Transverse colon (tissue), 4 donors: ENCODE measurements at regions not wholly inside any gene's neighbourhood (a gene's known extent, or its start where the extent isn't known, plus 50 kb on each side); places are given as distances from the start of the nearest gene placed in this dataset.

Experiments used
- DNase-seq: peaks from one replicate; pipeline ENCODE4 v3.0.0-alpha.2; 2019
- H3K27ac ChIP-seq, 4 donors: fragments of 200-600 bp; sonication (generic); 2 replicates each; pipeline ENCODE4 v1.5.1; 2016 to 2018; ENCODE audit warnings: inconsistent platforms in 4 of 4
- H3K27me3 ChIP-seq: fragments of 200-600 bp; sonication (generic); 2 replicates; pipeline ENCODE4 v1.5.1; 2017; ENCODE audit warnings: inconsistent platforms
- H3K36me3 ChIP-seq, 4 donors: fragments of 200-600 bp; sonication (generic); 2 replicates each; pipeline ENCODE4 v1.5.1; 2017 to 2019; ENCODE audit warnings: inconsistent platforms in 4 of 4
- H3K4me1 ChIP-seq, 4 donors: fragments of 200-600 bp; sonication (generic); 2 replicates each; pipeline ENCODE4 v1.5.1; 2017 to 2020; ENCODE audit warnings: inconsistent platforms in 4 of 4
- H3K4me3 ChIP-seq, 4 donors: fragments of 200-600 bp; sonication (generic); 1 replicate in 1 of 4; 2 replicates in 3 of 4; pipeline versions ENCODE4 v1.5.1 to v1.6.1; 2017 to 2019; ENCODE audit warnings: inconsistent platforms in 4 of 4
- H3K9me3 ChIP-seq, 2 donors: fragments of 200-600 bp; sonication (generic); 2 replicates each; pipeline ENCODE4 v1.5.1; 2017 to 2019; ENCODE audit warnings: inconsistent platforms in 2 of 2
- CTCF ChIP-seq, 5 experiments: fragments of 200-600 bp in 3 of 5; fragments of 450-650 bp in 2 of 5; sonication (generic) in 3 of 5; IDR thresholded peaks; 1 replicate in 2 of 5; 2 replicates in 3 of 5; pipeline ENCODE4 v1.5.1; 2016 to 2017; ENCODE audit warnings: antibody characterized with exemption in 5 of 5, inconsistent platforms in 3 of 5, mild to moderate bottlenecking in 2 of 5, moderate library complexity in 1 of 5
- EP300 ChIP-seq: sonication (generic); formaldehyde crosslinking; IDR thresholded peaks from one replicate; pipeline ENCODE4 v1.6.1; 2017; ENCODE audit warnings: antibody characterized with exemption, low read depth
- POLR2A ChIP-seq: fragments of 450-650 bp; IDR thresholded peaks from one replicate; pipeline ENCODE4 v1.6.1; 2016; ENCODE audit warnings: antibody characterized with exemption, mild to moderate bottlenecking, moderate library complexity
- POLR2AphosphoS5 ChIP-seq, 3 donors: sonication (generic); formaldehyde crosslinking; IDR thresholded peaks; one replicate each; pipeline ENCODE4 v1.6.1; 2016; ENCODE audit warnings: antibody characterized with exemption in 3 of 3
- WGBS, 2 donors: methylation state at CpG; one replicate each; pipeline ENCODE4 v1.1.5; 2018; ENCODE audit warnings: low coverage in 1 of 2; 5-methylcytosine and 5-hydroxymethylcytosine counted together
- in situ Hi-C, 4 donors: fragments of 200-750 bp; cut with MboI; loops; one replicate each; pipeline versions ENCODE4 v1.15.0 to v1.15.1; 2017; ENCODE audit warnings: low sequenced_read_pairs in 3 of 4, low pct_ligation_motif_present in 1 of 4, low pct_unique_long_range_greater_than_20kb in 1 of 4
- intact Hi-C: fragments of 100-400 bp; cut with DNase I; formaldehyde crosslinking; loops from one replicate; pipeline ENCODE4 v1.15.1; 2023; ENCODE audit warnings: low total_unique reads

- Histone ChIP-seq H3K36me3 (no peaks in the 10 kb centered on the region), H3K27me3 (peaks cover 19% of the 10 kb centered on the region), H3K9me3 (no peaks in the 10 kb centered on the region), H3K27ac (no peak overlapping the region), H3K4me3 (no peak overlapping the region), H3K4me1 (no peaks in the 10 kb centered on the region)
- TF ChIP-seq CTCF (IDR thresholded peaks at IDR 0.05) (no peak), POLR2A (no peak)
- intact Hi-C loops, result no loop called here
- DNase-seq, result no peak
- WGBS, 2 donors, result 85 to 86% methylated on average over 8 to 25 of the region's 25 CpGs
- in situ Hi-C loops, result no loop called here
These were observed 271.6 kb downstream of the C16orf95 start for GRCh38 chr16:87045466-87046216.

DNA sequence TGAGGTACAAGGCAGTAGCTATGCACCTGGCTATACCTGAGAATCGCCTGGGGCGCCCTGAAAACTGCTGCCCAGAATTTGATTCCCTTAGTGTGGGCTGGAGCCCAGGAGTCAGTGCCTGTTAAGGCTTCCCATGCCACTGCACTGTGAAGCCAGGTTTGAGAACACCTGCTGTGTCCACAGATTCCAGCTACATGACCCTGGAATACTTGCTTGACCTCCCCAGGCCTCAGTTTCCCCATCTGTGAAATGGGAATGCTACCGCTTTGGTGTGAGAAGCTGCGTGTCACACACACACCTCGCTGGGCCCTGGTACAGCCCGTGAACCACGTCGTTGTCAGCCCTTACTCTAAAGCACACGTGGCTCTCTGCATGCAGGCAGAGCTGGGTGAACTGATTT, 271.0 kb downstream of the C16orf95 start:
- intact Hi-C loops (no loop called here), in situ Hi-C loops (no loop called here)
- no peaks in the 10 kb centered on the region for H3K36me3 ChIP-seq
- no peak overlapping the region for H3K4me3 ChIP-seq
- H3K9me3 ChIP-seq, result no peaks in the 10 kb centered on the region
- no peaks in the 10 kb centered on the region for H3K4me1 ChIP-seq
- H3K27ac ChIP-seq, result no peak overlapping the region
- peaks cover 19% of the 10 kb centered on the region for H3K27me3 ChIP-seq
- TF ChIP-seq POLR2AphosphoS5 (IDR thresholded peaks at IDR 0.05), result no peak
- TF ChIP-seq POLR2A, result no peak
- TF ChIP-seq CTCF (IDR thresholded peaks at IDR 0.05), result no peak
- no peak for TF ChIP-seq EP300
- DNase-seq, result no peak
- 91% methylated on average over 9 of the region's 9 CpGs; no CpG with 5 or more reads in 1 of the 2 donors for WGBS, 2 donors

DNA sequence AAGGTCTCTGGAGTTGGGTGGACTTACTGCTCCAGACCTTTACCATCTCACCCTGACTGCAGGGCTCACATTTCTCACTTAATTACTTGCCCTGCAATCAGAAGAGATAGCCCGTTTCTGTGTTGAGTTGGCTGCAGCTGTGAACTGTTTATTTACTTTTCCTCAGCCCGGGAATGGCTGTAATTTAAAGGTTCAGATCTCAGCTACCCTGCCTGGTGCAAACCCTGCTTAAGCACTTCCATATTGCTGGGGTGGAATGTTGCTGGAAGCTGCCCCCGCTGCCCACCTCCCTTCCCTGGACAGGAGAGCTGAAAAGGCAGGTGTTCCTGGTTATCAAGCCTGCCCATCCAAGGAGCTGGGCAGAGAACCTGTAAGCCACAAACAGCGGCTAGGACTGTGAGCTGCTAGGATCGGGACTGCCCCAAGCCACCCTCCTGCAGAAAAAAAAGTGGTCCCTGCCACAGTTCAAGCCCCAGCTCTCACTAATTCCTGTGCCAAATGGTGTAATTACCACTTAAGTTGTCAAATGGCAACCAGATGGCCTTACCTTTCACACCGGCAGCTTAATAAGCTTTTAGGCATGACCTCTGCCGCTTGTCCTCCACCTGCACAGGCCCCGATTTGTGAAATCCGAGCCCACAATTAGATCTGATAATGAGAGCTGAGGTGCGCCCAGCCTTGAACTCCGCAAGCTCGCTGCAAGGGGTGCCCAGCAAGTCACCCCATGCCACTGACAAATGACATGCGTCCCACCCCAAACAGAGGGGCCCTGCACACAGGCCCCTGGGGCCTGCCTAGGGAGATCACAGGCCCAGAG, 269.8 kb downstream of the C16orf95 start:
- WGBS, 2 donors, result 60% methylated on average over 3 to 13 of the region's 13 CpGs
- intact Hi-C loops, result no loop called here
- Histone ChIP-seq H3K4me1 (no peaks in the 10 kb centered on the region), H3K4me3 (no peak overlapping the region), H3K36me3 (no peaks in the 10 kb centered on the region), H3K9me3 (no peaks in the 10 kb centered on the region), H3K27me3 (peaks cover 17% of the 10 kb centered on the region), H3K27ac (no peak overlapping the region)
- no peak for DNase-seq
- TF ChIP-seq POLR2AphosphoS5 (IDR thresholded peaks at IDR 0.05) (no peak), EP300 (no peak), POLR2A (no peak), CTCF (IDR thresholded peaks at IDR 0.05) (no peak)
- in situ Hi-C loops, result no loop called here

- no peaks in the 10 kb centered on the region for H3K36me3 ChIP-seq
- H3K27ac ChIP-seq, result no peak overlapping the region
- in situ Hi-C loops, result no loop called here
- no peak overlapping the region for H3K4me3 ChIP-seq
- DNase-seq, result no peak
- 80 to 91% methylated on average over 4 to 9 of the region's 9 CpGs for WGBS, 2 donors
- TF ChIP-seq POLR2A (no peak), CTCF (IDR thresholded peaks at IDR 0.05) (no peak), POLR2AphosphoS5 (IDR thresholded peaks at IDR 0.05) (no peak), EP300 (no peak)
- no peaks in the 10 kb centered on the region for H3K4me1 ChIP-seq
- no peaks in the 10 kb centered on the region for H3K9me3 ChIP-seq
- H3K27me3 ChIP-seq, result peaks cover 20% of the 10 kb centered on the region
- intact Hi-C loops, result no loop called here
These were observed 269.0 kb downstream of the C16orf95 start for GRCh38 chr16:87048038-87048729.
